PFSK-1 (cell line): ENCODE measurements at regions not wholly inside any gene's neighbourhood (a gene's known extent, or its start where the extent isn't known, plus 50 kb on each side); places are given as distances from the start of the nearest gene placed in this dataset.

Experiments used
- POLR2AphosphoS5 ChIP-seq: IDR thresholded peaks from 2 replicates; pipeline ENCODE4 v1.6.1; 2012; ENCODE audit warnings: low read depth, mild to moderate bottlenecking, control low read depth, low read length, moderate library complexity
- REST ChIP-seq, 2 experiments: IDR thresholded peaks; 2 replicates each; pipeline versions ENCODE4 v1.6.1 to v1.8.0; 2011 to 2012; ENCODE audit warnings: low read depth in 2 of 2, low read length in 2 of 2, control low read depth in 1 of 2, inconsistent platforms in 1 of 2, mild to moderate bottlenecking in 1 of 2, moderate library complexity in 1 of 2; ENCODE audit not compliant: insufficient read depth in 1 of 2
- SIN3A ChIP-seq: IDR thresholded peaks from 2 replicates; pipeline ENCODE4 v1.6.1; 2012; ENCODE audit warnings: mild to moderate bottlenecking, low read length, moderate library complexity, borderline replicate concordance; ENCODE audit not compliant: insufficient read depth

GRCh38 chr13:78065141-78065540 lies 146.5 kb upstream of the EDNRB start:
- no peak for TF ChIP-seq POLR2AphosphoS5
- TF ChIP-seq SIN3A = no peak
- TF ChIP-seq REST (IDR thresholded peaks at IDR 0.05; ENCODE audit: insufficient read depth in 1 of 2, low read depth in 2 of 2, low read length in 2 of 2) = no peak
